Choroid plexus epithelial cell (primary cell): ENCODE measurements at regions not wholly inside any gene's neighbourhood (a gene's known extent, or its start where the extent isn't known, plus 50 kb on each side); places are given as distances from the start of the nearest gene placed in this dataset.

Experiments used
- DNase-seq: peaks from one replicate; pipeline ENCODE4 v3.0.0-alpha.2; 2010; ENCODE audit warnings: low read depth
- H3K4me3 ChIP-seq: 2 replicates; pipeline ENCODE4 v1.5.1; 2011; ENCODE audit warnings: low read depth, mild to moderate bottlenecking, control low read depth, low read length, moderate library complexity
- TF ChIP-seq, protein P1 (sequence below): conservative IDR thresholded peaks from 2 replicates; pipeline ENCODE4 v1.5.1; 2011; ENCODE audit warnings: low read depth, mild to moderate bottlenecking, control low read depth, inconsistent platforms, low read length, moderate library complexity

DNA sequence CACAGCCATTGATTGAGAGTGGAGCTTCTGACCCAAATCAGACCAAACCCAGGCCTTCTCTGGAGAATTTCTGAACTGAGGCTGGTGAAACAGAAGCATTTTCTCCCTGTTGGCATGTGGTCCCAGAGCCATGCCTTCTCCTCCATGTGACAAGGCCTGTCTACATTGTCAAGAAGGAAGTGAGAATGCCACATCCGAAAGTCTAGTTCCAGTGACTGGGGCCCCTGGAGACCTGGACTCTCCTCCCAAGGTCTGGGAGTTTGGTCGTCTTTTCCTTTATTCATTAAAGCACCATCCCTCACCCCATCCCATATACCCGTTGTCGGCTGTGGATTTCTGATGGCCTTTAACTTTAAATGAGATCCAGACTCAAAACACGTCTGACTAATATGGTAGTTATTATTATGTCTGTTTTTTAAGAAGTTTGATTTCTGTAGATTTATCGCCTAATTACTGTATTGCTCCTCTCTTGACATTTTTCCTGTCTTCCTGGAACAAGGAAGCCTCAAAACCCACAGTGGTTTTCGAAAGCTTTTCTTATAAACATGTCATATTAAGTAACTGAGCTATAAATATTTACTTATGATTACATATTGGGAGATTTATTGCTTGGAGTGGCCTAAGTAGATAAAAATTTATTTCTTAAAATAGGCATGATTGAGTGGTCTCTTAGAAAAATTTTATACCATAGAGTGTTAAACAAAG, 128.3 kb upstream of the FRY start:
- TF ChIP-seq, protein P1, sequence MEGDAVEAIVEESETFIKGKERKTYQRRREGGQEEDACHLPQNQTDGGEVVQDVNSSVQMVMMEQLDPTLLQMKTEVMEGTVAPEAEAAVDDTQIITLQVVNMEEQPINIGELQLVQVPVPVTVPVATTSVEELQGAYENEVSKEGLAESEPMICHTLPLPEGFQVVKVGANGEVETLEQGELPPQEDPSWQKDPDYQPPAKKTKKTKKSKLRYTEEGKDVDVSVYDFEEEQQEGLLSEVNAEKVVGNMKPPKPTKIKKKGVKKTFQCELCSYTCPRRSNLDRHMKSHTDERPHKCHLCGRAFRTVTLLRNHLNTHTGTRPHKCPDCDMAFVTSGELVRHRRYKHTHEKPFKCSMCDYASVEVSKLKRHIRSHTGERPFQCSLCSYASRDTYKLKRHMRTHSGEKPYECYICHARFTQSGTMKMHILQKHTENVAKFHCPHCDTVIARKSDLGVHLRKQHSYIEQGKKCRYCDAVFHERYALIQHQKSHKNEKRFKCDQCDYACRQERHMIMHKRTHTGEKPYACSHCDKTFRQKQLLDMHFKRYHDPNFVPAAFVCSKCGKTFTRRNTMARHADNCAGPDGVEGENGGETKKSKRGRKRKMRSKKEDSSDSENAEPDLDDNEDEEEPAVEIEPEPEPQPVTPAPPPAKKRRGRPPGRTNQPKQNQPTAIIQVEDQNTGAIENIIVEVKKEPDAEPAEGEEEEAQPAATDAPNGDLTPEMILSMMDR = no peak
- no peak for DNase-seq
- H3K4me3 ChIP-seq = no peak overlapping the region

DNA sequence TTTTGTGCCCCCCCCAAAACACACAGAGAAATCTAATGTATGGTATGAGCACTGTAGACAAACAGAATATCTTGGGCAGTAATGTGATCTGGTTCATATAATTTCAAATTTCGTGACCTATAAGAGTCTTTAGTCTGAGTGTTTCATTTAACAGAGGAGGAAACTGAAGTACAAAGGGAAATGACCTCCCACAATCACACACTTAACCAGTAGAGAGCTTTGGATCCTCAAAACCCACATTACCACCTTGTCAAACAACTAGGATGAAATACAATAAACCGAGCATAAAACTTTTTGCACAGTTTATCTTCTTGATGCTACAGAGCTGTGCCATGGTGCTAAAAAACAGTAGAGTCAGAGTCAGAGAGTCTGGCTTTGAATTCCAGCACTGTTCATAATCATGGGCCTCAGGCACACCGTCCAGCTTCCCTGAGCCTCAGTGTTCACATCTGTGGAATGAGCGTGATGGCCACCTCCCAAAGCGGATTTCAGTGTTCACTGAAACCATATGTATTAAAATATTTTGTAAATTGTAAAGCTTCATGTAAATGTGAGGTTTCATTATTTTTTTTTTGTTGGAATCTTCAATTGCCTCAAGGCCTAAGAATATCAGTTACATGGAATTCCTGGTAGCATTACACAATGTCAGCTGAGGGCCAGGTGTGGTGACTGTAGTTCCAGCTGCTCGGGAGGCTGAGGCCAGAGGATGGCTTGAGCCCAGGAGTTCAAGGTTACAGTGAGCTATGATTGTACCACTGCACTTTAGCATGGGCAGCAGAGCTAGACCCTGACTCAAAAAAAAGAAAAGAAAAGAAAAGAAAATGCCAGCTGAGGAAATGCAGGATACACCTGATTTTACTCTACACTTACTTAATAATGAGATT, 126.4 kb upstream of the FRY start:
- no peak for DNase-seq
- H3K4me3 ChIP-seq = no peak overlapping the region
- TF ChIP-seq, protein P1 = no peak

DNA sequence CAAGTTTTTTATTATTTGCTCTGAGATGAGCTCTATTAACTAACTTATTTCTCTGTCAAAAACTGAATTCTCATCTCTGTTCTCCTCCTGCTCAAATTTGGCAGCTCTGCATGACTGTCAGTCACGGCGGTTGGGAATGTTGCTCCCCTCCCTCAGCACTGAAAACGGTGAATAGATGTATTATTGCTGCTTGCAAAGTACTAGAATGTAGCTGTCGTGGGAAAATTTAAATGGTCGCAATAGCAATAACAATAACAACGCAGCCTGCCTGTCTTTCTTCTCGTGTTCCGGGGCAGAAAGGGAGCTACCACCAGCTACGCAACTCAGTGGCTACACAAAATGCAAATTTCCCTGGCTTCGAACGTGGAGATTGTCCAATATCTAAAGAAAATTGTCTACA, 125.6 kb upstream of the FRY start:
- no peak overlapping the region for H3K4me3 ChIP-seq
- DNase-seq = no peak
- TF ChIP-seq, protein P1 = no peak

DNA sequence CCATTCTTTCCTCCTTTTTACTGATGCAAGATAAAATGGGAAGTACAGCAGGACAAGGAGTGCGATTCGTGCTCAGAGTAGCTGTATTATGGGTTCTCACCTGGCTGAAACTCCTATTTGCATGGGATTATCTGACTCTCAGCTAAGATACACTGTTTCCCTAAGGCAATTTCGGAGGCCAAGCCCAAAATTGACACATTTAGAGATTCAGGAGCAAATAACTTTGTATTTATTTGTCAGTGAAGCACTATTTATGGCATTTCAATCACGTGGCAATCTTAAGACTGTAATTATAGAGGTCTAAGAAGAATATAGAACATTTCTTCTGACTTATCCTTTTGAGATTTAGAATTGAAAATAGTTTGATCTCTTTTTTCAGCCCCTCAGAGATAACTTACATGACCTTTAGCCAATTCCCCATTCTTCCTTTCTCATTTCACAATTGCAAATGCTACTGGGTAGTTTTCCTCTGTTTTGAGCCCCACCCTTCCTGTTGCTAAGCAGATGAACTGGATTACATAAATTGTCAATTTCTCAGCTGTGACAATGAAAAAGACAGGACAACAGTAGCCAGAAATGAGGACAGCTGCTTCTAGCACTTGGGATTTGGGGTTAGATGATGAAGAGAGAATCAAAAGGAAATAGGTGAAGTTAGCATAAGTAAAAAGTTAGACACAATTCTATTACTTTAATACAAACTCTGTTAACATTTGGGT, 122.7 kb upstream of the FRY start:
- TF ChIP-seq, protein P1 = no peak
- no peak overlapping the region for H3K4me3 ChIP-seq
- no peak for DNase-seq

DNA sequence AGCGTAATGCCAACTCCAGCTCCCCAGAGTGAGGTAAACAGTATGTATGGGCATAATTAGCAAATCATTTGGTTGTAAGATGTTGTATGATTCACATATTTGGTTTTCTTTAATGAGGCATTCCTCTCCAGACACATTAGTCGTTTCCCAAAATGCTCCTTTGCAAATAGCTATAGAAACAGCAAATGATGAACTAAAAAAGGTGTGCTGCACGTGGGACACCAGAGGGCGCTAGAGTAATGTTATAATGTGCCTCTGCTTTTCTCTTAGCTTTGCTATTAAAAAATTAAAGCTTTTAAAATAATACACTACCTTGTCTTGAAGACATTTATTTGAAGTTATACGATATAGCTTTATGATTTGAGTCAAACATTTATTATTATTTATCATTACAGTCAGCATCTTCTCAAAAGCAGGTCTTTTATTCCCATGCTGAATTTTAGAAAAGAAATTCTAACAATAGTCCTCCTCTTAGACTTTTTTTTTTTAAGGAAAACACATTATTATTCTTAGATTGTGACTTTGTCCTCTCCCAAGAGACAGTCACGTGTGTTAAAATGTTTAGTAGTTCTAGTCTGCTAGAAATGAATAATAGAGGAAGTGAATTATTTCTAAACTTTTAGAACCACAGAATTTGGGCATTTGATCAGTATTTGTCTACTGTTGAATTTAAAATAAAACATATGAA, 121.6 kb upstream of the FRY start:
- TF ChIP-seq, protein P1 = peak; percentile 89
- no peak overlapping the region for H3K4me3 ChIP-seq
- peak; percentile 84 for DNase-seq

DNA sequence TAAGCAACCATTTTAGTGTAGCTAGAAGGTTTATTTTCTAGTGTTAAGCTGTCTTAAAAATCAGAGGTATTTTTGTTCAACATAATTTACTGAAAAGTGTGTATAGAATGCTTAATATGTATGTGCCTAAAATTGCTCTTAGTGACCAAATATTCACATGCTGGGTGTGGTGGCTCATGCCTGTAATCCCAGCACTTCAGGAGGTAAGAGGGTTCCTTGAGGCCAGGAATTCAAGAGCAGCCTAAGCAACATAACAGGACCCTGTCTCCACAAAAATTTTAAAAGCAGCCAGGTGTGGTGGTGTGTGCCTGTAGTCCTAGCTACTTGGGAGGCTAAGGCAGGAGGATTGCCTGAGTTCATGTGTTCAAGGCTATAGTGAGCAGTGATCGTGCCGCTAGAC, 120.9 kb upstream of the FRY start:
- no peak overlapping the region for H3K4me3 ChIP-seq
- no peak for DNase-seq
- TF ChIP-seq, protein P1 = no peak
